IMR-90 (cell line): ENCODE measurements at regions not wholly inside any gene's neighbourhood (a gene's known extent, or its start where the extent isn't known, plus 50 kb on each side); places are given as distances from the start of the nearest gene placed in this dataset.

Source experiments
- BHLHE40 ChIP-seq: fragments of 150-350 bp; IDR thresholded peaks from 2 replicates; pipeline ENCODE4 v1.6.1; 2016; ENCODE audit warnings: mild to moderate bottlenecking, low read depth, low read length
- MAZ ChIP-seq: IDR thresholded peaks from 2 replicates; pipeline ENCODE4 v1.6.1; 2012; ENCODE audit warnings: low read depth, mild to moderate bottlenecking, low read length, improper control_type of control experiment, moderate library complexity, borderline replicate concordance
- NFE2L2 ChIP-seq: fragments of 150-350 bp; IDR thresholded peaks from 2 replicates; pipeline ENCODE4 v1.6.1; 2016; ENCODE audit warnings: low read depth, mild to moderate bottlenecking, low read length
- POLR2A ChIP-seq: IDR thresholded peaks from 2 replicates; pipeline ENCODE4 v1.6.1; 2012; ENCODE audit warnings: mild to moderate bottlenecking, low read depth, low read length
- TF ChIP-seq, protein P1 (sequence below): conservative IDR thresholded peaks from 2 replicates; pipeline ENCODE4 v1.5.1; 2012; ENCODE audit warnings: mild to moderate bottlenecking, low read depth, low read length, improper control_type of control experiment

DNA sequence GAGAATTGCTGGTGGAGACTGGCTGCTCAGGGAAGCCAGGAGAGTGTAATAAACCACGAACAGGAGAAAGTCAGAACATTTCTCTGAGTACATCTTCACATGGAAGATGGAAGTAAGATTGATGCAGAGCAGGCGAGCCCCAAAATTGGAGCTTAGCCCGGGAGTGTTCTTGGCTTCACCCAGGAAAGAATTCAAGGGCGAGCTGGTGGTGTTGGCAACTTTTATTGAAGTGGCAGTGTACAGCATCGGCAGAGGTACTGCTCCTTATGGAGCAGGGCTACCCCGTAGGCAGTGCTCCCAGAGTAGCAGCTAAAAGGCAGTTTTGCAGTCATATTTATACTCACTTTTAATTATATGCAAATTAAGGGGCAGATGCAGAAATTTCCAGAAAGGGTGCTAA lies 281.4 kb upstream of the MEX3C start:
- TF ChIP-seq, protein P1, sequence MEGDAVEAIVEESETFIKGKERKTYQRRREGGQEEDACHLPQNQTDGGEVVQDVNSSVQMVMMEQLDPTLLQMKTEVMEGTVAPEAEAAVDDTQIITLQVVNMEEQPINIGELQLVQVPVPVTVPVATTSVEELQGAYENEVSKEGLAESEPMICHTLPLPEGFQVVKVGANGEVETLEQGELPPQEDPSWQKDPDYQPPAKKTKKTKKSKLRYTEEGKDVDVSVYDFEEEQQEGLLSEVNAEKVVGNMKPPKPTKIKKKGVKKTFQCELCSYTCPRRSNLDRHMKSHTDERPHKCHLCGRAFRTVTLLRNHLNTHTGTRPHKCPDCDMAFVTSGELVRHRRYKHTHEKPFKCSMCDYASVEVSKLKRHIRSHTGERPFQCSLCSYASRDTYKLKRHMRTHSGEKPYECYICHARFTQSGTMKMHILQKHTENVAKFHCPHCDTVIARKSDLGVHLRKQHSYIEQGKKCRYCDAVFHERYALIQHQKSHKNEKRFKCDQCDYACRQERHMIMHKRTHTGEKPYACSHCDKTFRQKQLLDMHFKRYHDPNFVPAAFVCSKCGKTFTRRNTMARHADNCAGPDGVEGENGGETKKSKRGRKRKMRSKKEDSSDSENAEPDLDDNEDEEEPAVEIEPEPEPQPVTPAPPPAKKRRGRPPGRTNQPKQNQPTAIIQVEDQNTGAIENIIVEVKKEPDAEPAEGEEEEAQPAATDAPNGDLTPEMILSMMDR: no peak
- no peak for TF ChIP-seq POLR2A
- TF ChIP-seq BHLHE40: no peak
- no peak for TF ChIP-seq NFE2L2
- TF ChIP-seq MAZ: no peak
